PC-3 (cell line): ENCODE measurements at regions not wholly inside any gene's neighbourhood (a gene's known extent, or its start where the extent isn't known, plus 50 kb on each side); places are given as distances from the start of the nearest gene placed in this dataset.

Source experiments
- CTCF ChIP-seq: fragments of 300-600 bp; sonication (generic); conservative IDR thresholded peaks from 2 replicates; pipeline ENCODE4 v1.5.1; 2017; ENCODE audit warnings: antibody characterized with exemption, low read depth, mild to moderate bottlenecking, low read length
- EZH2 ChIP-seq: fragments of 300-600 bp; sonication (generic); IDR thresholded peaks from one replicate; pipeline ENCODE4 v1.6.1; 2017; ENCODE audit warnings: antibody characterized with exemption, mild to moderate bottlenecking, low read length; ENCODE audit not compliant: unreplicated experiment

GRCh38 chrX:10370976-10371375, 214.2 kb downstream of the CLCN4 start:
- TF ChIP-seq CTCF (no peak), EZH2 (no peak)
